ENCODE measurements at regions not wholly inside any gene's neighbourhood (a gene's known extent, or its start where the extent isn't known, plus 50 kb on each side); places are given as distances from the start of the nearest gene placed in this dataset.
"Not testable (repeated sequence)": the region's sequence is repeated elsewhere in the genome, so short reads cannot be mapped to it uniquely, and the experiment has no call there.

GRCh38 chr9:16289639-16290038, 580.8 kb downstream of the BNC2 start:
- intact Hi-C loops (cut with DNase I): no loop called here
- DNase-seq (ENCODE audit: extremely low spot score in 2 of 2): no peak
- H3K36me3 ChIP-seq: no peaks in the 10 kb centered on the region
- TF ChIP-seq CTCF (IDR thresholded peaks at IDR 0.05) (no peak), POLR2A (IDR thresholded peaks at IDR 0.05) (no peak), POLR2AphosphoS5 (IDR thresholded peaks at IDR 0.05; ENCODE audit: insufficient read depth in 1 of 2, low read depth in 1 of 2) (no peak)
- H3K4me3 ChIP-seq: no peak overlapping the region
- H3K9me3 ChIP-seq: no peaks in the 10 kb centered on the region
- no peaks in the 10 kb centered on the region for H3K27me3 ChIP-seq
- H3K4me1 ChIP-seq: no peaks in the 10 kb centered on the region
- H3K27ac ChIP-seq: no peak overlapping the region

- DNase-seq (ENCODE audit: extremely low spot score in 2 of 2): peak in 1 of 2 donors; percentile 70
- Histone ChIP-seq H3K4me3 (no peak overlapping the region), H3K27me3 (no peaks in the 10 kb centered on the region), H3K4me1 (no peaks in the 10 kb centered on the region), H3K9me3 (no peaks in the 10 kb centered on the region), H3K27ac (no peak overlapping the region), H3K36me3 (no peaks in the 10 kb centered on the region)
- intact Hi-C loops (cut with DNase I): no loop called here
- TF ChIP-seq CTCF (IDR thresholded peaks at IDR 0.05): no peak
- no peak for TF ChIP-seq POLR2A (IDR thresholded peaks at IDR 0.05)
- TF ChIP-seq POLR2AphosphoS5 (IDR thresholded peaks at IDR 0.05; ENCODE audit: insufficient read depth in 1 of 2, low read depth in 1 of 2): no peak
Observed at GRCh38 chr9:16290169-16290568, 580.3 kb downstream of the BNC2 start.

GRCh38 chr9:16291921-16292320, 578.5 kb downstream of the BNC2 start:
- intact Hi-C loops (cut with DNase I): no loop called here
- no peaks in the 10 kb centered on the region for H3K9me3 ChIP-seq
- H3K4me3 ChIP-seq: no peak overlapping the region
- no peaks in the 10 kb centered on the region for H3K27me3 ChIP-seq
- no peaks in the 10 kb centered on the region for H3K36me3 ChIP-seq
- DNase-seq (ENCODE audit: extremely low spot score in 2 of 2): no peak
- H3K27ac ChIP-seq: no peak overlapping the region
- H3K4me1 ChIP-seq: no peaks in the 10 kb centered on the region
- no peak for TF ChIP-seq CTCF (IDR thresholded peaks at IDR 0.05)
- no peak for TF ChIP-seq POLR2AphosphoS5 (IDR thresholded peaks at IDR 0.05; ENCODE audit: insufficient read depth in 1 of 2, low read depth in 1 of 2)

GRCh38 chr9:16293610-16294009, 576.9 kb downstream of the BNC2 start:
- H3K9me3 ChIP-seq: no peaks in the 10 kb centered on the region
- intact Hi-C loops (cut with DNase I): no loop called here
- no peak overlapping the region for H3K4me3 ChIP-seq
- no peak overlapping the region for H3K27ac ChIP-seq
- DNase-seq (ENCODE audit: extremely low spot score in 2 of 2): no peak
- no peaks in the 10 kb centered on the region for H3K27me3 ChIP-seq
- no peak for TF ChIP-seq POLR2AphosphoS5 (IDR thresholded peaks at IDR 0.05; ENCODE audit: insufficient read depth in 1 of 2, low read depth in 1 of 2)
- TF ChIP-seq CTCF (IDR thresholded peaks at IDR 0.05): no peak
- TF ChIP-seq POLR2A (IDR thresholded peaks at IDR 0.05): no peak
- H3K4me1 ChIP-seq: no peaks in the 10 kb centered on the region
- H3K36me3 ChIP-seq: no peaks in the 10 kb centered on the region

GRCh38 chr9:16294133-16294770, 576.2 kb downstream of the BNC2 start:
- no peaks in the 10 kb centered on the region for H3K9me3 ChIP-seq
- intact Hi-C loops (cut with DNase I): no loop called here
- no peak overlapping the region for H3K27ac ChIP-seq
- no peaks in the 10 kb centered on the region for H3K4me1 ChIP-seq
- no peak for TF ChIP-seq POLR2A (IDR thresholded peaks at IDR 0.05)
- TF ChIP-seq CTCF (IDR thresholded peaks at IDR 0.05): no peak
- no peak for TF ChIP-seq POLR2AphosphoS5 (IDR thresholded peaks at IDR 0.05; ENCODE audit: insufficient read depth in 1 of 2, low read depth in 1 of 2)
- H3K27me3 ChIP-seq: no peaks in the 10 kb centered on the region
- no peak overlapping the region for H3K4me3 ChIP-seq
- peak in 1 of 2 donors; percentile 72 for DNase-seq (ENCODE audit: extremely low spot score in 2 of 2)
- H3K36me3 ChIP-seq: no peaks in the 10 kb centered on the region

GRCh38 chr9:16294940-16295339, 575.5 kb downstream of the BNC2 start:
- intact Hi-C loops (cut with DNase I); DNase-seq (ENCODE audit: extremely low spot score in 2 of 2); H3K27me3 ChIP-seq; H3K4me3 ChIP-seq; H3K36me3 ChIP-seq; H3K27ac ChIP-seq; H3K4me1 ChIP-seq; H3K9me3 ChIP-seq: not testable (repeated sequence)

- H3K4me1 ChIP-seq; H3K36me3 ChIP-seq; DNase-seq (ENCODE audit: extremely low spot score in 2 of 2); intact Hi-C loops (cut with DNase I); H3K27me3 ChIP-seq; H3K27ac ChIP-seq; H3K4me3 ChIP-seq; H3K9me3 ChIP-seq: not testable (repeated sequence)
Observed at GRCh38 chr9:16299368-16299767, 571.1 kb downstream of the BNC2 start.
